ENCODE measurements at regions not wholly inside any gene's neighbourhood (a gene's known extent, or its start where the extent isn't known, plus 50 kb on each side); places are given as distances from the start of the nearest gene placed in this dataset.

DNA sequence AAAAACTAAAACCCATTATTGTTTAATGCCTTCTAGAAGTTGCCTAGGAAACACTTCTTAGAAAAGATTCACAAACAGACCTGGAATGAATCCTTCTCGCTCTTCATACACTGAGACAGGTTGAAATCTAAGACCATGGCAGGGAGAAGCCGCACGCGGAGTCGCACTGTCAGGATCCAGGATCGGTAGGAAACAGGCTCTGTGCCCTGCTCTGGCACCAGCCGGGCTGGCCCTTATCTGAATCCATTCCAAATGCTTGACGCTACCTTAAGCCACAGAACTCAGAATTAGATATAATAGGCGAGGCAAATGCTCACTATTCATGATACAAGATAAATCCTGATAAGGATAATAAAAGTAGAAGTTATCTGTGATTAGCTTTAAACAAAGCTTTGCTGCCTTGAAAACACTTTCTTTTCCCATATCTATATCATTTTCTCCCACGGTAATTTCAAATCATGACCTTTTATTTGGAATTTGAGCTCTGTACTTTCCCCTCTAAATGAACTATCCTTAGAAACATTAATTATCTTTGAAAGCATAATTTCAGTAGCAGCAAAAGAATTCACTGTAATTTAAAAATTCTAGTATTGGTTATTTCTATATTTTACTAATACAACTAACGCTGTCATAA, 385.6 kb downstream of the IRS2 start:
- TF ChIP-seq EMX1 (CRISPR knock-in tag; IDR thresholded peaks at IDR 0.05) (no peak), GRHL2 (CRISPR knock-in tag; IDR thresholded peaks at IDR 0.05; ENCODE audit: insufficient replicate concordance, severe bottlenecking) (no peak), MXD4 (CRISPR knock-in tag; IDR thresholded peaks at IDR 0.05; ENCODE audit: borderline replicate concordance) (no peak), CBFB (CRISPR knock-in tag; IDR thresholded peaks at IDR 0.05; ENCODE audit: low read depth) (no peak), JUN (CRISPR knock-in tag; IDR thresholded peaks at IDR 0.05) (no peak), ZBTB21 (CRISPR knock-in tag; IDR thresholded peaks at IDR 0.05; ENCODE audit: borderline replicate concordance) (no peak), ZNF317 (CRISPR knock-in tag; IDR thresholded peaks at IDR 0.05; ENCODE audit: borderline replicate concordance, low read depth) (no peak), TCF7 (CRISPR knock-in tag; IDR thresholded peaks at IDR 0.05; ENCODE audit: low read depth) (no peak), OVOL2 (CRISPR knock-in tag; IDR thresholded peaks at IDR 0.05; ENCODE audit: borderline replicate concordance) (no peak), FOXP1 (CRISPR knock-in tag; IDR thresholded peaks at IDR 0.05; ENCODE audit: borderline replicate concordance) (no peak), ELF4 (CRISPR knock-in tag; IDR thresholded peaks at IDR 0.05; ENCODE audit: low read depth) (no peak), ZNF263 (CRISPR knock-in tag; IDR thresholded peaks at IDR 0.05; ENCODE audit: low read depth) (no peak)
- TF ChIP-seq, protein P1, sequence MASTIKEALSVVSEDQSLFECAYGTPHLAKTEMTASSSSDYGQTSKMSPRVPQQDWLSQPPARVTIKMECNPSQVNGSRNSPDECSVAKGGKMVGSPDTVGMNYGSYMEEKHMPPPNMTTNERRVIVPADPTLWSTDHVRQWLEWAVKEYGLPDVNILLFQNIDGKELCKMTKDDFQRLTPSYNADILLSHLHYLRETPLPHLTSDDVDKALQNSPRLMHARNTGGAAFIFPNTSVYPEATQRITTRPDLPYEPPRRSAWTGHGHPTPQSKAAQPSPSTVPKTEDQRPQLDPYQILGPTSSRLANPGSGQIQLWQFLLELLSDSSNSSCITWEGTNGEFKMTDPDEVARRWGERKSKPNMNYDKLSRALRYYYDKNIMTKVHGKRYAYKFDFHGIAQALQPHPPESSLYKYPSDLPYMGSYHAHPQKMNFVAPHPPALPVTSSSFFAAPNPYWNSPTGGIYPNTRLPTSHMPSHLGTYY (CRISPR knock-in tag; IDR thresholded peaks at IDR 0.05): no peak
- TF ChIP-seq, protein P2, sequence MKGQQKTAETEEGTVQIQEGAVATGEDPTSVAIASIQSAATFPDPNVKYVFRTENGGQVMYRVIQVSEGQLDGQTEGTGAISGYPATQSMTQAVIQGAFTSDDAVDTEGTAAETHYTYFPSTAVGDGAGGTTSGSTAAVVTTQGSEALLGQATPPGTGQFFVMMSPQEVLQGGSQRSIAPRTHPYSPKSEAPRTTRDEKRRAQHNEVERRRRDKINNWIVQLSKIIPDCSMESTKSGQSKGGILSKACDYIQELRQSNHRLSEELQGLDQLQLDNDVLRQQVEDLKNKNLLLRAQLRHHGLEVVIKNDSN (CRISPR knock-in tag; IDR thresholded peaks at IDR 0.05): no peak
- TF ChIP-seq, protein P3, sequence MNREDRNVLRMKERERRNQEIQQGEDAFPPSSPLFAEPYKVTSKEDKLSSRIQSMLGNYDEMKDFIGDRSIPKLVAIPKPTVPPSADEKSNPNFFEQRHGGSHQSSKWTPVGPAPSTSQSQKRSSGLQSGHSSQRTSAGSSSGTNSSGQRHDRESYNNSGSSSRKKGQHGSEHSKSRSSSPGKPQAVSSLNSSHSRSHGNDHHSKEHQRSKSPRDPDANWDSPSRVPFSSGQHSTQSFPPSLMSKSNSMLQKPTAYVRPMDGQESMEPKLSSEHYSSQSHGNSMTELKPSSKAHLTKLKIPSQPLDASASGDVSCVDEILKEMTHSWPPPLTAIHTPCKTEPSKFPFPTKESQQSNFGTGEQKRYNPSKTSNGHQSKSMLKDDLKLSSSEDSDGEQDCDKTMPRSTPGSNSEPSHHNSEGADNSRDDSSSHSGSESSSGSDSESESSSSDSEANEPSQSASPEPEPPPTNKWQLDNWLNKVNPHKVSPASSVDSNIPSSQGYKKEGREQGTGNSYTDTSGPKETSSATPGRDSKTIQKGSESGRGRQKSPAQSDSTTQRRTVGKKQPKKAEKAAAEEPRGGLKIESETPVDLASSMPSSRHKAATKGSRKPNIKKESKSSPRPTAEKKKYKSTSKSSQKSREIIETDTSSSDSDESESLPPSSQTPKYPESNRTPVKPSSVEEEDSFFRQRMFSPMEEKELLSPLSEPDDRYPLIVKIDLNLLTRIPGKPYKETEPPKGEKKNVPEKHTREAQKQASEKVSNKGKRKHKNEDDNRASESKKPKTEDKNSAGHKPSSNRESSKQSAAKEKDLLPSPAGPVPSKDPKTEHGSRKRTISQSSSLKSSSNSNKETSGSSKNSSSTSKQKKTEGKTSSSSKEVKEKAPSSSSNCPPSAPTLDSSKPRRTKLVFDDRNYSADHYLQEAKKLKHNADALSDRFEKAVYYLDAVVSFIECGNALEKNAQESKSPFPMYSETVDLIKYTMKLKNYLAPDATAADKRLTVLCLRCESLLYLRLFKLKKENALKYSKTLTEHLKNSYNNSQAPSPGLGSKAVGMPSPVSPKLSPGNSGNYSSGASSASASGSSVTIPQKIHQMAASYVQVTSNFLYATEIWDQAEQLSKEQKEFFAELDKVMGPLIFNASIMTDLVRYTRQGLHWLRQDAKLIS (CRISPR knock-in tag; IDR thresholded peaks at IDR 0.05; ENCODE audit: borderline replicate concordance): no peak
- TF ChIP-seq, protein P4, sequence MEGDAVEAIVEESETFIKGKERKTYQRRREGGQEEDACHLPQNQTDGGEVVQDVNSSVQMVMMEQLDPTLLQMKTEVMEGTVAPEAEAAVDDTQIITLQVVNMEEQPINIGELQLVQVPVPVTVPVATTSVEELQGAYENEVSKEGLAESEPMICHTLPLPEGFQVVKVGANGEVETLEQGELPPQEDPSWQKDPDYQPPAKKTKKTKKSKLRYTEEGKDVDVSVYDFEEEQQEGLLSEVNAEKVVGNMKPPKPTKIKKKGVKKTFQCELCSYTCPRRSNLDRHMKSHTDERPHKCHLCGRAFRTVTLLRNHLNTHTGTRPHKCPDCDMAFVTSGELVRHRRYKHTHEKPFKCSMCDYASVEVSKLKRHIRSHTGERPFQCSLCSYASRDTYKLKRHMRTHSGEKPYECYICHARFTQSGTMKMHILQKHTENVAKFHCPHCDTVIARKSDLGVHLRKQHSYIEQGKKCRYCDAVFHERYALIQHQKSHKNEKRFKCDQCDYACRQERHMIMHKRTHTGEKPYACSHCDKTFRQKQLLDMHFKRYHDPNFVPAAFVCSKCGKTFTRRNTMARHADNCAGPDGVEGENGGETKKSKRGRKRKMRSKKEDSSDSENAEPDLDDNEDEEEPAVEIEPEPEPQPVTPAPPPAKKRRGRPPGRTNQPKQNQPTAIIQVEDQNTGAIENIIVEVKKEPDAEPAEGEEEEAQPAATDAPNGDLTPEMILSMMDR (IDR thresholded peaks at IDR 0.05): no peak
- TF ChIP-seq, protein P5, sequence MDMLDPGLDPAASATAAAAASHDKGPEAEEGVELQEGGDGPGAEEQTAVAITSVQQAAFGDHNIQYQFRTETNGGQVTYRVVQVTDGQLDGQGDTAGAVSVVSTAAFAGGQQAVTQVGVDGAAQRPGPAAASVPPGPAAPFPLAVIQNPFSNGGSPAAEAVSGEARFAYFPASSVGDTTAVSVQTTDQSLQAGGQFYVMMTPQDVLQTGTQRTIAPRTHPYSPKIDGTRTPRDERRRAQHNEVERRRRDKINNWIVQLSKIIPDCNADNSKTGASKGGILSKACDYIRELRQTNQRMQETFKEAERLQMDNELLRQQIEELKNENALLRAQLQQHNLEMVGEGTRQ (CRISPR knock-in tag; IDR thresholded peaks at IDR 0.05): no peak
- TF ChIP-seq, protein P6, sequence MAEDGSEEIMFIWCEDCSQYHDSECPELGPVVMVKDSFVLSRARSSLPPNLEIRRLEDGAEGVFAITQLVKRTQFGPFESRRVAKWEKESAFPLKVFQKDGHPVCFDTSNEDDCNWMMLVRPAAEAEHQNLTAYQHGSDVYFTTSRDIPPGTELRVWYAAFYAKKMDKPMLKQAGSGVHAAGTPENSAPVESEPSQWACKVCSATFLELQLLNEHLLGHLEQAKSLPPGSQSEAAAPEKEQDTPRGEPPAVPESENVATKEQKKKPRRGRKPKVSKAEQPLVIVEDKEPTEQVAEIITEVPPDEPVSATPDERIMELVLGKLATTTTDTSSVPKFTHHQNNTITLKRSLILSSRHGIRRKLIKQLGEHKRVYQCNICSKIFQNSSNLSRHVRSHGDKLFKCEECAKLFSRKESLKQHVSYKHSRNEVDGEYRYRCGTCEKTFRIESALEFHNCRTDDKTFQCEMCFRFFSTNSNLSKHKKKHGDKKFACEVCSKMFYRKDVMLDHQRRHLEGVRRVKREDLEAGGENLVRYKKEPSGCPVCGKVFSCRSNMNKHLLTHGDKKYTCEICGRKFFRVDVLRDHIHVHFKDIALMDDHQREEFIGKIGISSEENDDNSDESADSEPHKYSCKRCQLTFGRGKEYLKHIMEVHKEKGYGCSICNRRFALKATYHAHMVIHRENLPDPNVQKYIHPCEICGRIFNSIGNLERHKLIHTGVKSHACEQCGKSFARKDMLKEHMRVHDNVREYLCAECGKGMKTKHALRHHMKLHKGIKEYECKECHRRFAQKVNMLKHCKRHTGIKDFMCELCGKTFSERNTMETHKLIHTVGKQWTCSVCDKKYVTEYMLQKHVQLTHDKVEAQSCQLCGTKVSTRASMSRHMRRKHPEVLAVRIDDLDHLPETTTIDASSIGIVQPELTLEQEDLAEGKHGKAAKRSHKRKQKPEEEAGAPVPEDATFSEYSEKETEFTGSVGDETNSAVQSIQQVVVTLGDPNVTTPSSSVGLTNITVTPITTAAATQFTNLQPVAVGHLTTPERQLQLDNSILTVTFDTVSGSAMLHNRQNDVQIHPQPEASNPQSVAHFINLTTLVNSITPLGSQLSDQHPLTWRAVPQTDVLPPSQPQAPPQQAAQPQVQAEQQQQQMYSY (CRISPR knock-in tag; IDR thresholded peaks at IDR 0.05): no peak
- TF ChIP-seq, protein P7, sequence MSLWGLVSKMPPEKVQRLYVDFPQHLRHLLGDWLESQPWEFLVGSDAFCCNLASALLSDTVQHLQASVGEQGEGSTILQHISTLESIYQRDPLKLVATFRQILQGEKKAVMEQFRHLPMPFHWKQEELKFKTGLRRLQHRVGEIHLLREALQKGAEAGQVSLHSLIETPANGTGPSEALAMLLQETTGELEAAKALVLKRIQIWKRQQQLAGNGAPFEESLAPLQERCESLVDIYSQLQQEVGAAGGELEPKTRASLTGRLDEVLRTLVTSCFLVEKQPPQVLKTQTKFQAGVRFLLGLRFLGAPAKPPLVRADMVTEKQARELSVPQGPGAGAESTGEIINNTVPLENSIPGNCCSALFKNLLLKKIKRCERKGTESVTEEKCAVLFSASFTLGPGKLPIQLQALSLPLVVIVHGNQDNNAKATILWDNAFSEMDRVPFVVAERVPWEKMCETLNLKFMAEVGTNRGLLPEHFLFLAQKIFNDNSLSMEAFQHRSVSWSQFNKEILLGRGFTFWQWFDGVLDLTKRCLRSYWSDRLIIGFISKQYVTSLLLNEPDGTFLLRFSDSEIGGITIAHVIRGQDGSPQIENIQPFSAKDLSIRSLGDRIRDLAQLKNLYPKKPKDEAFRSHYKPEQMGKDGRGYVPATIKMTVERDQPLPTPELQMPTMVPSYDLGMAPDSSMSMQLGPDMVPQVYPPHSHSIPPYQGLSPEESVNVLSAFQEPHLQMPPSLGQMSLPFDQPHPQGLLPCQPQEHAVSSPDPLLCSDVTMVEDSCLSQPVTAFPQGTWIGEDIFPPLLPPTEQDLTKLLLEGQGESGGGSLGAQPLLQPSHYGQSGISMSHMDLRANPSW (CRISPR knock-in tag; conservative IDR thresholded peaks at IDR 0.05; ENCODE audit: low read depth): no peak
- TF ChIP-seq, protein P8, sequence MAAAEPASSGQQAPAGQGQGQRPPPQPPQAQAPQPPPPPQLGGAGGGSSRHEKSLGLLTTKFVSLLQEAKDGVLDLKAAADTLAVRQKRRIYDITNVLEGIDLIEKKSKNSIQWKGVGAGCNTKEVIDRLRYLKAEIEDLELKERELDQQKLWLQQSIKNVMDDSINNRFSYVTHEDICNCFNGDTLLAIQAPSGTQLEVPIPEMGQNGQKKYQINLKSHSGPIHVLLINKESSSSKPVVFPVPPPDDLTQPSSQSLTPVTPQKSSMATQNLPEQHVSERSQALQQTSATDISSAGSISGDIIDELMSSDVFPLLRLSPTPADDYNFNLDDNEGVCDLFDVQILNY (CRISPR knock-in tag; IDR thresholded peaks at IDR 0.05): no peak
- Mint-ChIP-seq H3K36me3 (peaks cover 5% of the 10 kb centered on the region; the same call in 1 of the 2 replicates), H3K4me3 (no peak overlapping the region), H3K4me1 (peaks cover 17% of the 10 kb centered on the region), H3K27me3 (ENCODE audit: low read depth) (no peaks in the 10 kb centered on the region), H3K27ac (no peak overlapping the region; the same call in 1 of the 2 replicates), H3K9me3 (peaks cover 27% of the 10 kb centered on the region)
- ATAC-seq: no peak
- POLR2A ChIA-PET: no interaction called here
- no peak for DNase-seq (ENCODE audit: low spot score)
- CTCF ChIA-PET: no interaction called here
